ENCODE measurements at regions not wholly inside any gene's neighbourhood (a gene's known extent, or its start where the extent isn't known, plus 50 kb on each side); places are given as distances from the start of the nearest gene placed in this dataset.

DNA sequence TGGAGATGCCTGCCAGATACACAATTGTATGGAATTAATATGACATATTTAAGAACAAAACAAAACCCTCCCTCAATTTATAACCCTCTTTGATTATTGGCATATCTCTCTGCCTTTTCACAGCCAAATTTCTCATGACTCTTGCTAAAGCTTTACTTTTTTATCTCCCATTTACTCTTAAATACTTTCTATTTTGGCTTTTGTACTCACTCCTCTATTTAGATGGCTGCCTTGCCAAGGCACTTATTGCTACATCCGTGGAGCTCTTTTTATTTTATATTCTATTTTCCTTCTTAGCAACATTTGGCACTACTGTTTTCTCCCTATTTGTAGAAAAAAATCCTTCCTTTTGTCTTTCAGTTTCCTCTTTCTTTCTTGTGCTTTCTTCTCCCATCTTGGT, 466.4 kb upstream of the CWC22 start:
- DNase-seq (ENCODE audit: low read depth) = no peak
- TF ChIP-seq, protein P1, sequence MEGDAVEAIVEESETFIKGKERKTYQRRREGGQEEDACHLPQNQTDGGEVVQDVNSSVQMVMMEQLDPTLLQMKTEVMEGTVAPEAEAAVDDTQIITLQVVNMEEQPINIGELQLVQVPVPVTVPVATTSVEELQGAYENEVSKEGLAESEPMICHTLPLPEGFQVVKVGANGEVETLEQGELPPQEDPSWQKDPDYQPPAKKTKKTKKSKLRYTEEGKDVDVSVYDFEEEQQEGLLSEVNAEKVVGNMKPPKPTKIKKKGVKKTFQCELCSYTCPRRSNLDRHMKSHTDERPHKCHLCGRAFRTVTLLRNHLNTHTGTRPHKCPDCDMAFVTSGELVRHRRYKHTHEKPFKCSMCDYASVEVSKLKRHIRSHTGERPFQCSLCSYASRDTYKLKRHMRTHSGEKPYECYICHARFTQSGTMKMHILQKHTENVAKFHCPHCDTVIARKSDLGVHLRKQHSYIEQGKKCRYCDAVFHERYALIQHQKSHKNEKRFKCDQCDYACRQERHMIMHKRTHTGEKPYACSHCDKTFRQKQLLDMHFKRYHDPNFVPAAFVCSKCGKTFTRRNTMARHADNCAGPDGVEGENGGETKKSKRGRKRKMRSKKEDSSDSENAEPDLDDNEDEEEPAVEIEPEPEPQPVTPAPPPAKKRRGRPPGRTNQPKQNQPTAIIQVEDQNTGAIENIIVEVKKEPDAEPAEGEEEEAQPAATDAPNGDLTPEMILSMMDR (conservative IDR thresholded peaks at IDR 0.05; ENCODE audit: control insufficient read depth, insufficient read depth, low read depth, low read length) = no peak
- no peak overlapping the region for H3K4me3 ChIP-seq (ENCODE audit: control insufficient read depth, low read depth, low read length)

DNA sequence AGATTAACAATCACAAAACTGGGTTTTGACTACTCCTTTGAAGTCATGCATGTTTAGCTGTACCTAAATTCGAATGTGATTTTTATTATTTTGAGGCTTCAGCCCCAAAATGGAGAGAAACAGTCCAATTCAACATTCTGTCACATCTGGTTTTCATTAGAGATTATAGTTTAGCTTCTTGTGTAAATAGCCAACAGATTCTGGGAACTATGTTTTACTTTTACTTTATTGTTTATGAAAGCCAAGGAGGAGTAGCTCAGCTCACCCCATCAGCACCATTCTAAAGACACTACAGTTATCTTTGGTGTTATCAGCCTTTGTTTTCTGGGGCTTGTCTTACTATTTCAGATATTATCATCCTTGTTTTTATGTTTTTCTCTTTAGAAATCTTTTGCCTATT, 465.0 kb upstream of the CWC22 start:
- TF ChIP-seq, protein P1 (conservative IDR thresholded peaks at IDR 0.05; ENCODE audit: control insufficient read depth, insufficient read depth, low read depth, low read length) = no peak
- DNase-seq (ENCODE audit: low read depth) = peak; percentile 62
- H3K4me3 ChIP-seq (ENCODE audit: control insufficient read depth, low read depth, low read length) = no peak overlapping the region

DNA sequence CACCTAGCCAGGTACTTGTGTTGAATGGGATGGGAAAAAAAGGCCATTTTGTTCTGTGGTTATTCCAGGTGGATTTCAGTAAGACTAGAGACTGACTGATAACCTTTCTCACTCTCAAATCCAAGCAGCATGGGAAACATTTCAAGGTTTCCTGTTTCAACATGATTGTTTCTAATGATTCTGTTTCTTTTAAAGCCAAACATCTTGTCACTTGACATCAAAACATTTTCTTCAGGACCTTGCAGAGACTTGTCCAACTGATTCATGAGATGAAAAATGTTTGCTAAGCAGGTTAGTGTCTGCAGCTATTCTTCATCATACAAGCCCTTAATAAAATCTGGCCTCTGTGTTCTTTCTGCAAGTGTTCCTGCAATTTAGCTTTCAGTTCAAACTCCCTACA, 456.5 kb upstream of the CWC22 start:
- TF ChIP-seq, protein P1 (conservative IDR thresholded peaks at IDR 0.05; ENCODE audit: control insufficient read depth, insufficient read depth, low read depth, low read length) = no peak
- no peak for DNase-seq (ENCODE audit: low read depth)
- H3K4me3 ChIP-seq (ENCODE audit: control insufficient read depth, low read depth, low read length) = no peak overlapping the region

DNA sequence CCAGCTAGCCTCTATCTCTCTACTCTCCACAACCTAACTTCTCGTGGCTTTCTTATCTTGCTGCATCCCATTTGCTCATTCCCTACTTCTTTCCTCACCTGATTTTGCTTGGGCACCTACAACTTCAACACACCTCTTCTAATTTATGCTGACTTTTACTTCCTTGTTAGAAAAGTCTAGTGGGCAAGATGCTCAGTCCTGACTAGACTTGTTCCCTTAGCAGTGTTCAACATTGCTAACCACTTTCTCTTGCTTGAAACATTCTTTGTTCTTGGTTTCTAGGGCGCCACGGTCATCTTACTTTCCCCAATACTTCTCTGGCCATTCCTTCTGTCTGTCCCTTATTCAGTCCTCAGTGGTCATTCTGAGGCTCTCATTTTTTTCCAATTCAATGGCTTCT, 454.7 kb upstream of the CWC22 start:
- TF ChIP-seq, protein P1 (conservative IDR thresholded peaks at IDR 0.05; ENCODE audit: control insufficient read depth, insufficient read depth, low read depth, low read length) = no peak
- DNase-seq (ENCODE audit: low read depth) = no peak
- no peak overlapping the region for H3K4me3 ChIP-seq (ENCODE audit: control insufficient read depth, low read depth, low read length)

DNA sequence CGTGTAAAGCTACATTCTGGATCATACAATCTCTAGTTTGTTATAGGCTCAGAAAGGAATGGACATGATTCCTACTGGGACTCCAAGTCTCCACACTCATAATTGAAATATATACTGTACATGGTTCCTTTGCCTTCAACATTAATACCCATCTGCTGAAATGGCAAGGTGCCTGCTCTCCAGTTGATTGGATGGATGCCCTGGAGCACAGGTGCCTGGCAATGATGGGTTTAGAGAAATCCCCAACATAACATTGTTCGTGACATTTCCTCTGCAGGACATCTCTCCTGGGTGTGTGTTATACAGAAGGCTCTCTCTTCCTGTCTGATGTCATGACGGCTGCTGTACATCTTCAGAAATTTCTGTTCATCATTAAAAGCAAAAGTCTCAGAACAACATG, 449.7 kb upstream of the CWC22 start:
- no peak for DNase-seq (ENCODE audit: low read depth)
- TF ChIP-seq, protein P1 (conservative IDR thresholded peaks at IDR 0.05; ENCODE audit: control insufficient read depth, insufficient read depth, low read depth, low read length) = no peak

DNA sequence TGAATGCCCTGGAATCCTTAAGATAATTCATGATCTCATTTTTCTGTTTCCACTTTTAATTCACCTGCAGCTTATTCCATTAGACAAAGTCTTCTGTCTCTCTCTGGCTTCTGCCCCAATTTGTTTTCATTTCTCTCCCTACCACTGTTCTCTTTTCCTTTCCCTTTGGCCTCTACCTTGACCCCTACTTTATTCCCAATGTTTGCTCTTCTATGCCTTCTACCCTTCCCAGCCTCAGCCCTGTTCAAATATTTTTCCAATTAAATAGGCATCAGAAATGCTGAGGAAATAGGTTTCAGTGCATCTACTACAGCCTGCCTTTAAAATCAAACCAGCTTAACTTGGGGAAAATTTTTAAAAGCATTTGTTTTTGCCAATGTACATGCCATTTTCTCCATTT, 443.7 kb upstream of the CWC22 start:
- DNase-seq (ENCODE audit: low read depth) = no peak
- no peak overlapping the region for H3K4me3 ChIP-seq (ENCODE audit: control insufficient read depth, low read depth, low read length)
- TF ChIP-seq, protein P1 (conservative IDR thresholded peaks at IDR 0.05; ENCODE audit: control insufficient read depth, insufficient read depth, low read depth, low read length) = no peak

More for the DNA sequence above, 449.7 kb upstream of the CWC22 start:
- H3K4me3 ChIP-seq (ENCODE audit: control insufficient read depth, low read depth, low read length) = no peak overlapping the region
